H9 (cell line): ENCODE measurements at regions not wholly inside any gene's neighbourhood (a gene's known extent, or its start where the extent isn't known, plus 50 kb on each side); places are given as distances from the start of the nearest gene placed in this dataset.

ENCODE experiments used
- DNase-seq: peaks from one replicate; pipeline ENCODE4 v3.0.0-alpha.2; 2017
- H2AFZ ChIP-seq: one replicate; pipeline ENCODE4 v1.6.1; 2013; ENCODE audit warnings: mild to moderate bottlenecking, low read length, control low read depth, moderate library complexity
- H2AK5ac ChIP-seq: 2 replicates; pipeline ENCODE4 v1.6.1; 2013; ENCODE audit warnings: low read length, control low read depth, mixed read lengths; ENCODE audit not compliant: insufficient read length
- H2BK120ac ChIP-seq: one replicate; pipeline ENCODE4 v1.6.1; 2013; ENCODE audit warnings: low read depth, mild to moderate bottlenecking, low read length, control low read depth, inconsistent platforms; ENCODE audit not compliant: poor library complexity, severe bottlenecking
- H2BK12ac ChIP-seq: 2 replicates; pipeline ENCODE4 v1.6.1; 2013; ENCODE audit warnings: low read length, control low read depth, mixed read lengths, low read depth; ENCODE audit not compliant: insufficient read length
- H2BK15ac ChIP-seq: 2 replicates; pipeline ENCODE4 v1.6.1; 2013; ENCODE audit warnings: low read depth, low read length, control low read depth
- H2BK20ac ChIP-seq: one replicate; pipeline ENCODE4 v1.6.1; 2013; ENCODE audit warnings: low read depth, mild to moderate bottlenecking, low read length, control low read depth, inconsistent platforms; ENCODE audit not compliant: poor library complexity, severe bottlenecking
- H2BK5ac ChIP-seq: 2 replicates; pipeline ENCODE4 v1.6.1; 2013; ENCODE audit warnings: low read length, control low read depth, mixed read lengths; ENCODE audit not compliant: insufficient read length
- H3K14ac ChIP-seq: 2 replicates; pipeline ENCODE4 v1.6.1; 2013; ENCODE audit warnings: low read length, control low read depth; ENCODE audit not compliant: insufficient read depth
- H3K18ac ChIP-seq: 2 replicates; pipeline ENCODE4 v1.6.1; 2013; ENCODE audit warnings: low read depth, mild to moderate bottlenecking, mixed read lengths, low read length, control low read depth; ENCODE audit not compliant: insufficient read length
- H3K23ac ChIP-seq: 2 replicates; pipeline ENCODE4 v1.6.1; 2013; ENCODE audit warnings: low read length, control low read depth, mixed read lengths, low read depth; ENCODE audit not compliant: insufficient read length
- H3K23me2 ChIP-seq: 2 replicates; pipeline ENCODE4 v1.6.1; 2013; ENCODE audit warnings: low read depth, mild to moderate bottlenecking, mixed read lengths, low read length, control low read depth; ENCODE audit not compliant: insufficient read length, poor library complexity, severe bottlenecking
- H3K27ac ChIP-seq: 2 replicates; pipeline ENCODE4 v1.5.1; 2013; ENCODE audit warnings: low read length, control low read depth, mixed read lengths, low read depth; ENCODE audit not compliant: insufficient read length
- H3K27me3 ChIP-seq: 2 replicates; pipeline ENCODE4 v1.6.1; 2013; ENCODE audit warnings: low read length, control low read depth, inconsistent platforms; ENCODE audit not compliant: insufficient read depth
- H3K4ac ChIP-seq: 2 replicates; pipeline ENCODE4 v1.6.1; 2013; ENCODE audit warnings: low read depth, mild to moderate bottlenecking, control low read depth, inconsistent platforms, low read length, moderate library complexity
- H3K4me1 ChIP-seq: 2 replicates; pipeline ENCODE4 v1.6.1; 2013; ENCODE audit warnings: low read length, control low read depth, inconsistent platforms; ENCODE audit not compliant: insufficient read depth
- H3K4me2 ChIP-seq: 2 replicates; pipeline ENCODE4 v1.6.1; 2013; ENCODE audit warnings: low read length, control low read depth, mixed read lengths; ENCODE audit not compliant: insufficient read length, insufficient read depth
- H3K56ac ChIP-seq: 2 replicates; pipeline ENCODE4 v1.6.1; 2013; ENCODE audit warnings: low read depth, mild to moderate bottlenecking, mixed read lengths, low read length, control low read depth; ENCODE audit not compliant: insufficient read length
- H3K79me1 ChIP-seq: 2 replicates; pipeline ENCODE4 v1.6.1; 2013; ENCODE audit warnings: low read depth, mild to moderate bottlenecking, moderate library complexity, low read length, control low read depth, inconsistent platforms; ENCODE audit not compliant: insufficient read depth, poor library complexity, severe bottlenecking
- H3K79me2 ChIP-seq: 2 replicates; pipeline ENCODE4 v1.6.1; 2013; ENCODE audit warnings: low read length, control low read depth, inconsistent platforms; ENCODE audit not compliant: insufficient read depth
- H3K9ac ChIP-seq: 2 replicates; pipeline ENCODE4 v1.6.1; 2013; ENCODE audit warnings: low read length, control low read depth, mixed read lengths; ENCODE audit not compliant: insufficient read length; ENCODE audit errors: extremely low read depth
- H3K9me3 ChIP-seq: one replicate; pipeline ENCODE4 v1.6.1; 2013; ENCODE audit warnings: low read depth, low read length, inconsistent platforms; ENCODE audit not compliant: control insufficient read depth
- H3T11ph ChIP-seq: one replicate; pipeline ENCODE4 v1.6.1; 2013; ENCODE audit warnings: mild to moderate bottlenecking, low read length, control low read depth, inconsistent platforms
- H4K20me1 ChIP-seq: one replicate; pipeline ENCODE4 v1.6.1; 2013; ENCODE audit not compliant: control insufficient read depth, insufficient read length, insufficient read depth
- H4K5ac ChIP-seq: 2 replicates; pipeline ENCODE4 v1.6.1; 2013; ENCODE audit warnings: low read depth, mild to moderate bottlenecking, mixed read lengths, low read length, control low read depth; ENCODE audit not compliant: insufficient read length
- H4K8ac ChIP-seq: replicated peaks from 2 replicates; pipeline ENCODE4 v1.6.1; 2013; ENCODE audit warnings: low read length, control low read depth, mixed read lengths, low read depth; ENCODE audit not compliant: insufficient read length
- H4K91ac ChIP-seq: 2 replicates; pipeline ENCODE4 v1.6.1; 2013; ENCODE audit warnings: low read depth, mild to moderate bottlenecking, moderate library complexity, mixed read lengths, low read length, control low read depth; ENCODE audit not compliant: insufficient read length
- H3K27ac Mint-ChIP-seq, 3 experiments: 2 replicates in 2 of 3; 3 replicates in 1 of 3; pipeline ENCODE4 v1.8.0; 2020 to 2021; ENCODE audit warnings: mixed read lengths in 3 of 3, mild to moderate bottlenecking in 1 of 3, moderate library complexity in 1 of 3
- H3K27me3 Mint-ChIP-seq: 2 replicates; pipeline ENCODE4 v1.8.0; 2021; ENCODE audit warnings: low read depth, mild to moderate bottlenecking, moderate library complexity, mixed read lengths
- H3K36me3 Mint-ChIP-seq, 3 experiments: 2 replicates in 2 of 3; 3 replicates in 1 of 3; pipeline ENCODE4 v1.8.0; 2020 to 2021; ENCODE audit warnings: low read depth in 3 of 3, mixed read lengths in 3 of 3; ENCODE audit not compliant: insufficient read depth in 1 of 3
- H3K4me1 Mint-ChIP-seq, 2 experiments: 2 replicates each; pipeline ENCODE4 v1.8.0; 2020; ENCODE audit warnings: mixed read lengths in 2 of 2
- H3K4me3 Mint-ChIP-seq, 2 experiments: 2 replicates in 1 of 2; 3 replicates in 1 of 2; pipeline ENCODE4 v1.8.0; 2020 to 2021; ENCODE audit warnings: mild to moderate bottlenecking in 2 of 2, mixed read lengths in 2 of 2, moderate library complexity in 1 of 2
- H3K9me3 Mint-ChIP-seq, 2 experiments: 2 replicates in 1 of 2; 3 replicates in 1 of 2; pipeline ENCODE4 v1.8.0; 2020; ENCODE audit warnings: mild to moderate bottlenecking in 2 of 2, mixed read lengths in 2 of 2, moderate library complexity in 1 of 2
- CTCF ChIP-seq: fragments of 200-600 bp; sonication (generic); conservative IDR thresholded peaks from 3 replicates; pipeline ENCODE4 v1.8.0; 2021; ENCODE audit warnings: antibody characterized with exemption, mild to moderate bottlenecking
- WGBS: extraction: QIAGEN DNeasy Blood & Tissue Kit; methylation state at CpG from one replicate; pipeline ENCODE4 v1.1.7; 2013; ENCODE audit warnings: missing lambda C conversion rate, low lambda C conversion rate, mixed read lengths; ENCODE audit not compliant: insufficient read length; ENCODE audit errors: extremely low coverage; 5-methylcytosine and 5-hydroxymethylcytosine counted together

- no peak overlapping the region for H3K56ac ChIP-seq
- Mint-ChIP-seq H3K4me3 (no peak overlapping the region), H3K27me3 (no peaks in the 10 kb centered on the region; the same call in 1 of the 2 replicates), H3K36me3 (peaks cover 0 to 9% (median 3%) of the 10 kb centered on the region in 3 experiments; a peak in 4 of 7 replicates), H3K27ac (no peak overlapping the region), H3K9me3 (peaks cover 6 to 12% of the 10 kb centered on the region in 2 experiments), H3K4me1 (no peaks in the 10 kb centered on the region)
- no peaks in the 10 kb centered on the region for H3K27me3 ChIP-seq
- no peak overlapping the region for H3T11ph ChIP-seq
- no peak overlapping the region for H3K14ac ChIP-seq
- no peak overlapping the region for H3K18ac ChIP-seq
- no peak overlapping the region for H4K8ac ChIP-seq
- H3K9ac ChIP-seq, result no peak overlapping the region
- no peak overlapping the region for H2AK5ac ChIP-seq
- no peak overlapping the region for H3K4me2 ChIP-seq
- no peak overlapping the region for H2BK15ac ChIP-seq
- H3K23me2 ChIP-seq, result no peaks in the 10 kb centered on the region
- H3K4ac ChIP-seq, result no peak overlapping the region
- no peak overlapping the region for H2BK20ac ChIP-seq
- H2BK120ac ChIP-seq, result no peak overlapping the region
- no peaks in the 10 kb centered on the region for H3K9me3 ChIP-seq
- no peaks in the 10 kb centered on the region for H3K79me2 ChIP-seq
- H3K4me1 ChIP-seq, result no peaks in the 10 kb centered on the region
- no peak for TF ChIP-seq CTCF
- H4K91ac ChIP-seq, result no peak overlapping the region
- H3K79me1 ChIP-seq, result no peaks in the 10 kb centered on the region
- no peak overlapping the region for H2AFZ ChIP-seq
- no peak overlapping the region for H3K23ac ChIP-seq
- DNase-seq, result no peak
- no peak overlapping the region for H4K5ac ChIP-seq
- no peaks in the 10 kb centered on the region for H4K20me1 ChIP-seq
- no peak overlapping the region for H2BK5ac ChIP-seq
- no peak overlapping the region for H2BK12ac ChIP-seq
- no CpG with 5 or more reads among the region's 3 CpGs for WGBS
- H3K27ac ChIP-seq, result no peak overlapping the region
Measured at GRCh38 chrX:25066131-25066530, 50.4 kb upstream of the ARX start.
